Nephron (organoid): ENCODE measurements at regions not wholly inside any gene's neighbourhood (a gene's known extent, or its start where the extent isn't known, plus 50 kb on each side); places are given as distances from the start of the nearest gene placed in this dataset.

Experiments
- H3K27ac Mint-ChIP-seq, 3 experiments: 2 replicates each; pipeline ENCODE4 v1.8.0; 2020; ENCODE audit warnings: mixed read lengths in 3 of 3, mild to moderate bottlenecking in 2 of 3, moderate library complexity in 1 of 3
- H3K27me3 Mint-ChIP-seq: 2 replicates; pipeline ENCODE4 v1.8.0; 2021; ENCODE audit warnings: low read depth, mild to moderate bottlenecking, moderate library complexity, mixed read lengths
- H3K36me3 Mint-ChIP-seq: 2 replicates; pipeline ENCODE4 v1.8.0; 2020; ENCODE audit warnings: low read depth, mixed read lengths
- H3K4me1 Mint-ChIP-seq: 2 replicates; pipeline ENCODE4 v1.8.0; 2020; ENCODE audit warnings: mixed read lengths
- H3K4me3 Mint-ChIP-seq, 3 experiments: 2 replicates each; pipeline ENCODE4 v1.8.0; 2020; ENCODE audit warnings: mild to moderate bottlenecking in 3 of 3, mixed read lengths in 3 of 3, moderate library complexity in 2 of 3
- H3K9me3 Mint-ChIP-seq: 2 replicates; pipeline ENCODE4 v1.8.0; 2020; ENCODE audit warnings: mixed read lengths
- TF ChIP-seq, protein P1 (sequence below), 3 experiments: fragments of 200-600 bp; sonication (generic); IDR thresholded peaks; one replicate each; pipeline ENCODE4 v1.5.0; 2021; ENCODE audit warnings: antibody characterized with exemption in 3 of 3; ENCODE audit not compliant: unreplicated experiment in 3 of 3

DNA sequence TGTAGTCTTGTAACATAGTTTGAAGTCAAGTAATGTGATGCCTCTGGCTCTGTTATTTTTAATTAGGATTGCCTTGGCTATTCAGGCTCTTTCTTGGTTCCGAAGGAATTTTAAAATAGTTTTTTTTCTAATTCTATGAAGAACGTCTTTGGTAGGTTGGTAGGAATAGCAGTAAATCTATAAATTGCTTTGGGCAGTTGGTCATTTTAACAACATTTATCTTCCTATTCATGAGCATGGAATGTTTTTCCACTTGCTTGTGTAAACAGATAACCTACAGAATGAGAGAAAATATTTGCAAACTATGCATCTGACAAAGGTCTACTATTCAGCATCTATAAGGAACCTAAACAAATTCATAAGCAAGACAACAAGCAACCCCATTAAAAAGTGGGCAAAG lies 173.2 kb upstream of the TRPC7 start:
- Mint-ChIP-seq H3K4me3 (no peak overlapping the region), H3K9me3 (peaks cover 2% of the 10 kb centered on the region), H3K36me3 (no peaks in the 10 kb centered on the region), H3K27me3 (no peaks in the 10 kb centered on the region), H3K4me1 (no peaks in the 10 kb centered on the region), H3K27ac (no peak overlapping the region)
- TF ChIP-seq, protein P1, sequence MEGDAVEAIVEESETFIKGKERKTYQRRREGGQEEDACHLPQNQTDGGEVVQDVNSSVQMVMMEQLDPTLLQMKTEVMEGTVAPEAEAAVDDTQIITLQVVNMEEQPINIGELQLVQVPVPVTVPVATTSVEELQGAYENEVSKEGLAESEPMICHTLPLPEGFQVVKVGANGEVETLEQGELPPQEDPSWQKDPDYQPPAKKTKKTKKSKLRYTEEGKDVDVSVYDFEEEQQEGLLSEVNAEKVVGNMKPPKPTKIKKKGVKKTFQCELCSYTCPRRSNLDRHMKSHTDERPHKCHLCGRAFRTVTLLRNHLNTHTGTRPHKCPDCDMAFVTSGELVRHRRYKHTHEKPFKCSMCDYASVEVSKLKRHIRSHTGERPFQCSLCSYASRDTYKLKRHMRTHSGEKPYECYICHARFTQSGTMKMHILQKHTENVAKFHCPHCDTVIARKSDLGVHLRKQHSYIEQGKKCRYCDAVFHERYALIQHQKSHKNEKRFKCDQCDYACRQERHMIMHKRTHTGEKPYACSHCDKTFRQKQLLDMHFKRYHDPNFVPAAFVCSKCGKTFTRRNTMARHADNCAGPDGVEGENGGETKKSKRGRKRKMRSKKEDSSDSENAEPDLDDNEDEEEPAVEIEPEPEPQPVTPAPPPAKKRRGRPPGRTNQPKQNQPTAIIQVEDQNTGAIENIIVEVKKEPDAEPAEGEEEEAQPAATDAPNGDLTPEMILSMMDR (IDR thresholded peaks at IDR 0.05; ENCODE audit: unreplicated experiment in 3 of 3): no peak

DNA sequence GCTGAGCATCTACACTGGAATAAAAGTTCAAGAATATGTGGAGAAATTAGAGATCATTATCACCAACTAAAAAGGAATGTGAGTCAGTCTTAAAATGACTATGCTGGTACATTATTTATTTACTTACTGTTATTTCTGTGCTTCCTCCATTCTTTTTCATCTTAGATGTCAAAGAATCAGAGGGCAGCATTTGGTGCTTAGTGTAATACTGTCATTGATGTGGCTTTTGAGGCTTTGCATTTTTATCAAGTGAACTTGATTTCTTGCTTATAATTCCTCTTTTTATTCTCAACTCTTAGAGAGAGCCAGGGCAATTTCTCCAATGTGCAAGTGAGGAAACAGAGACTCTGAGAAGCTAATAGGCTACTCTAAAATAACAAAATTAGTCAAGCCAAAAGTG lies 163.7 kb upstream of the TRPC7 start:
- Mint-ChIP-seq H3K27ac (no peak overlapping the region), H3K4me1 (peaks cover 17% of the 10 kb centered on the region), H3K36me3 (no peaks in the 10 kb centered on the region), H3K4me3 (no peak overlapping the region), H3K27me3 (no peaks in the 10 kb centered on the region), H3K9me3 (no peaks in the 10 kb centered on the region)
- TF ChIP-seq, protein P1 (IDR thresholded peaks at IDR 0.05; ENCODE audit: unreplicated experiment in 3 of 3): no peak

DNA sequence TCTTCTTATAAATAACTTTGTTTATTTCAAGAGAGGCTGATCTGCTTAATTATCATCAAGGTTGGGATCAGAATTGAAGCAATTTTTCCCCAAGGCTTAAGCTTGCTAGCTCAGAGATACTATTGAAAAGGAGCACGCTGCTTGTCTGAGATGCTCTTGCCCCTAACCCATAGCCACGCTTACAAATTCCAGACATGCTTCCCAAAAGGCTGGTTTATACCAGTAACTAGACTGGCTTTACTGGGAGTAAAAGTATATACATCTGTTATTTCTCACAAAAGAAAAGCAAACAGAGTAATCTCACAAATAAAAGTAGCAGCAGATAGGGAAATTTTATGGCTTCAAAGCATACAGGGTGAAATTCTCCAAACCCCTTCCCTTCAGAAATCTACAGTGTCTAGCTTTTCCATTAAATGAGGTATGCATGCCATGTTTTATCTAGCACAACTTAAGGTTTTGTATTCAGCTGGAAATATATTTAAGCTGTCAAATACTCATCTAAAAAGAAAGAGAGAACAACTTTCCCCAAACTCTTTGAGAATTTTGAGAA lies 163.2 kb upstream of the TRPC7 start:
- Mint-ChIP-seq H3K4me3 (no peak overlapping the region), H3K4me1 (peaks cover 17% of the 10 kb centered on the region), H3K36me3 (no peaks in the 10 kb centered on the region), H3K27ac (no peak overlapping the region), H3K9me3 (no peaks in the 10 kb centered on the region), H3K27me3 (no peaks in the 10 kb centered on the region)
- TF ChIP-seq, protein P1 (IDR thresholded peaks at IDR 0.05; ENCODE audit: unreplicated experiment in 3 of 3): no peak

DNA sequence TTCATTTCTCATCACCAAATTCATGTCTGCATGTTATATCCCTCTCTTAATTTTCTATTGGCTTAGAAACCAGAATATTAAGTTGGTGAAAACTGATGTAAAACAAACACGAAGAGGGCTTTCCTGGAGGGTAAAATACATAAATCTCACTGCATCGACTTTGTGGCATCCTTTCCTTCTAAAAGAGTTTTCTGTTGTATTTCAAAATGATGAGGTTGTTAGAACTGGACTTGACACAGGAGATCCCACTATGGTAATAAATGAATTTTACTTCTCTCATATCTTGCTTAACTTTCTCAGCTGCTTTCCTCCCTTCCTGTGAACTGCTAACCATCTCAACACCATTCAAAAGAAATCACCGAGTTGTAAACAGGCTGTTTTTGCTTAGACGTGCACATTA lies 162.0 kb upstream of the TRPC7 start:
- Mint-ChIP-seq H3K27ac (peak overlapping the region; percentile 1 to 75 (median 30)), H3K4me3 (no peak overlapping the region)

DNA sequence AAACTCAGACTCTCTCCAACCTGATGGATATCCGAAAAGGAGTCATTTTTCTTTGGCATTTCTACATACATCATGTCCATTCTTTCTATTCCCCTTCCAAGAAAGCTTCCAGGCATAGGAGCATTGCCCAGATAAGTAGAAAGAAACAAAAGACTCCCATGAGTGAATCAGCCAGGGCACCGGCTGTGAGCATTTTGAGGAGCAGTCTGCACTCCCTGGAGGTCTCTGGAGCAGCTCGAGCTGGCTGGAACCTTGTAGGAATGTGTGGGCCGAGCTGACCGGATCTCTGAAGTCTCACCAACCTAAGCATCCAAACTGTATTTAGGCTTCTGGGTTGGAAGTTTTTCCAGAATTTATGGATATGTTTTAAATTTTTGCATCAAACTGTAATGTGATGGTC lies 161.4 kb upstream of the TRPC7 start:
- H3K27me3 Mint-ChIP-seq: no peaks in the 10 kb centered on the region
- no peaks in the 10 kb centered on the region for H3K9me3 Mint-ChIP-seq
- no peaks in the 10 kb centered on the region for H3K36me3 Mint-ChIP-seq
- no peak overlapping the region for H3K4me3 Mint-ChIP-seq
- peak overlapping the region; percentile 21 to 75 (median 30) for H3K27ac Mint-ChIP-seq
- TF ChIP-seq, protein P1 (IDR thresholded peaks at IDR 0.05; ENCODE audit: unreplicated experiment in 3 of 3): no peak
- H3K4me1 Mint-ChIP-seq: peaks cover 17% of the 10 kb centered on the region

More for the DNA sequence above, 162.0 kb upstream of the TRPC7 start:
- Mint-ChIP-seq H3K27me3 (no peaks in the 10 kb centered on the region), H3K4me1 (peaks cover 17% of the 10 kb centered on the region), H3K9me3 (no peaks in the 10 kb centered on the region), H3K36me3 (no peaks in the 10 kb centered on the region)
- TF ChIP-seq, protein P1 (IDR thresholded peaks at IDR 0.05; ENCODE audit: unreplicated experiment in 3 of 3): no peak

DNA sequence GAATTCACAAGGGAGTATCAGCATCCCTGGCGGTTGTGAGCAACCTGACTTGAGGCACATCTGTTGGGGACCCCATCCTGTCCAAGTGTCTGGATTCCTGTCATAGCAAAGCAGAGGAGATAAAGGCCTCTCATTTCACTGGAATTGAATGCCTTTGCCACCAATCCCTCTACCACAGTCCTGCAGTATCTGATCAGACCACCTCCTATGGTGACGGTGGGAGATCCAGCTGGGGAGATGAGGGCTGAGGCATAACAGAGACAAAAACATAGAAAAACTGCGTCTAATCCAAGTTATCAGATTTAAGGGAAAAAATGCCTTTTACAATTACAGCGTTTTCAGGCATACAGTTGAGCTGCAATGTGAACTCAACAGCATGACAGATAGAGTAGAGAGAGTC lies 160.7 kb upstream of the TRPC7 start:
- no peaks in the 10 kb centered on the region for H3K36me3 Mint-ChIP-seq
- H3K9me3 Mint-ChIP-seq: no peaks in the 10 kb centered on the region
- no peaks in the 10 kb centered on the region for H3K27me3 Mint-ChIP-seq
- H3K4me3 Mint-ChIP-seq: no peak overlapping the region
- TF ChIP-seq, protein P1 (IDR thresholded peaks at IDR 0.05; ENCODE audit: unreplicated experiment in 3 of 3): no peak
- peaks cover 14% of the 10 kb centered on the region for H3K4me1 Mint-ChIP-seq
- peak overlapping the region; percentile 11 to 75 (median 21) for H3K27ac Mint-ChIP-seq
